NCI-H82 treated with DMSO at 0.1 percent for 48 hours (cell line): ENCODE measurements at regions not wholly inside any gene's neighbourhood (a gene's known extent, or its start where the extent isn't known, plus 50 kb on each side); places are given as distances from the start of the nearest gene placed in this dataset.
"Not testable (repeated sequence)": the region's sequence is repeated elsewhere in the genome, so short reads cannot be mapped to it uniquely, and the experiment has no call there.

Experiments used
- DNase-seq: peaks from one replicate; lab custom pipeline; 2025; ENCODE audit not compliant: unreplicated experiment; lab: John Stamatoyannopoulos, UW

DNA sequence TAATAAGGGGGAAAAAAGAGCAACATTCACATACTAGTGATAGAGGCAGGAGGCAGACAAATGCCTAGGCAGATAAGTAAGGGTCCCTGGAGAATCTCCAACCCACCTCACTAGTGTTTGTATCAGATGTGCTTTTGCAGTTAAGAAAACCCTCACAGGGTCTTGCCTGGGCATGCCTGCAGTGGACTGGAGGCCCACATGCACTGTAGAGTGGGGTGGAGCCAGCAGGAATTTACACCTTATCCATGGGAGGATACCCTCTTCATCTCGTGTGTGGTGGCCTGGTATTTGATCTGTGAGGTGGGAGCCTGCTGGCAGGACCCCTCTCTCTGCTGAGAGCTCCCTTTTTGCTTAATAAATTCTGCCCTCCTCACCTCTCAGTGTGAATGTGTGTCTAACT, 238.0 kb upstream of the SLC16A7 start:
- no peak for DNase-seq

DNA sequence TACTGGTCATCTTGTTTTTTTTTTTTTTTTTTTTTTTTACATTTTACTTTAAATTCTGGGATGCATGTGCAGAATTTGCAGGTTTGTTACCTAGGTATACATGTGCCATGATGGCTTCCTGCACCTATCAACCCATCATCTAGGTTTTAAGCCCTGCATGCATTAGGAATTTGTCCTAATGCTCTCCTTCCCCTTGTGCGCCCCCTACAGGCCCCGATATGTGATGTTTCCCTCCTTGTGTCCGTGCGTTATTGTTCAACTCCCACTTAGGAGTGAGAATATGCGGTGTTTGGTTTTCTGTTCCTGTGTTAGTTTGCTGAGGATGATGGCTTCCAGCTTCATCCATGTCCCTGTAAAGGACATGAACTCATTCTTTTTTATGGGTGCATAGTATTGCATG, 249.6 kb upstream of the SLC16A7 start:
- not testable (repeated sequence) for DNase-seq

DNA sequence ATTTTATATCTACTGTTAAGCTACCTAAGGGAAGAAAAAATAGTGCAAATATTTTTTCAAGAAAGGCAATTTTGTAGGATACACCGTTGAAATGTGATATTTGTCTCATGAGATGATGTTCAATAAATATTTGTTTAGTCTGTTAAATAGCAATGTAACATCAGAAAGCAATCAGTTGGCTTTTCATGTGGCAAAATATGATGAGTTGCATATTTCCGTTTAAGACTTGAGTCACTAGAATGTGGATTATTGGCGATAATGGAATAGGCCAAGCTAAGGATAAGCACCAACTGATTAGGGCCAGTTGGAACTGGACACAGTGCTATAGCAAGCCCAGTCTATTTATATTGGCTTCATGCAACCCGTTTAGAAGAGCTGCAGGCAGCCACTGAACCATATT, 250.4 kb upstream of the SLC16A7 start:
- no peak for DNase-seq

DNA sequence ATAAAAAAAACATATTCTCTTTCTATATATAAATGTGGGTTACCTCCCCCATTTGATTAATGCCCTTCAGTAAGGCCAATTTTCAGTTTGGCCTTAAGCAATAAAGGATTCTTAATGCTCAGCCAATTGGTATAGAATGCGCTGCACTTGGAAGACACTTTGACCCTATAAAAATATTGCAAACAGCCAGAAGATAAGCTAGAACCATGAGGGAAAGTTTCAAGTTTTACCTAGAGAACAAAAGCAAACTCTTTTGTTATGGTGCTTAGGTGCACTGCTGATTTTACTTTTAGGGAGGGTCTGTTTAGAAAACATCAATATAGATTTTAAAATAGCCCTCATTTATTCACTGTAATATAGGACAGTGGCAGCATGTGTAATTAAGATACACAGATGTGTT, 251.6 kb upstream of the SLC16A7 start:
- DNase-seq = no peak

DNA sequence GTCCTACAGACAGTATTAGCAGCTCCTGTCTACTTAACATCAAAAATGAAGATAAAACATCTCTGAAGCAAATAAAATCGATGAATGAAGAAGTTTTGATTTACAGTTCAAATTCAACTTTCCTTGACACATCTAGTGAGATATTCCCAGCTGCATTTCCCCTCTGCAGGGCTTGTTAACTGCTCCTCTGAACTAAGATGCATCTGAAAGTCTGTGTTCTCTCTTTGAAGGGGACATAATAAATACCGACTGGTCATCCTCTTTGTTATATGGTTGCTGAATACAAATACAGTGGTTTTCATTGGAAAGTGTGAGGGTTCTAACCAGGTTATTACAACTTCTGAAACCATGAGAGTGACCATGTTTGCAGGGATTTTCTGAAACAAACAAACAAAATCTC, 266.4 kb upstream of the SLC16A7 start:
- DNase-seq = no peak

DNA sequence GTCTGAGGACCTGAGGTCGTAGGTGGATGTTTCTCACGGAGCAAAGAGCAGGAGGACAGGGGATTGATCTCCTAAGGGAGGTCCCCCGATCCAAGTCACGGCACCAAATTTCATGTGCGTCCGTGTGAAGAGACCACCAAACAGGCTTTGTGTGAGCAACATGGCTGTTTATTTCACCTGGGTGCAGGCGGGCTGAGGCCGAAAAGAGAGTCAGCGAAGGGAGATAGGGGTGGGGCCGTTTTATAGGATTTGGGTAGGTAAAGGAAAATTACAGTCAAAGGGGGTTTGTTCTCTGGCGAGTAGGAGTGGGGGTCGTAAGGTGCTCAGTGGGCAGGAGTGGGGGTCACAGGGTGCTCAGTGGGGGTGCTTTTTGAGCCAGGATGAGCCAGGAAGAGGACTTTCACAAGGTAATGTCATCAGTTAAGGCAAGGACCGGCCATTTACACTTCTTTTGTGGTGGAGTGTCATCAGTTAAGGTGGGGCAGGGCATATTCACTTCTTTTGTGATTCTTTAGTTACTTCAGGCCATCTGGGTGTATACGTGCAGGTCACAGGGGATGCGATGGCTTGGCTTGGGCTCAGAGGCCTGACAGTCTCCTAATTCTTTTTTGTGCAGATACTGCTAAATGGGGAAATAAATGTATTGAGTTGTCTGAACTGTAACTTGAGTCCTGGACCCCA, 267.3 kb upstream of the SLC16A7 start:
- not testable (repeated sequence) for DNase-seq

DNA sequence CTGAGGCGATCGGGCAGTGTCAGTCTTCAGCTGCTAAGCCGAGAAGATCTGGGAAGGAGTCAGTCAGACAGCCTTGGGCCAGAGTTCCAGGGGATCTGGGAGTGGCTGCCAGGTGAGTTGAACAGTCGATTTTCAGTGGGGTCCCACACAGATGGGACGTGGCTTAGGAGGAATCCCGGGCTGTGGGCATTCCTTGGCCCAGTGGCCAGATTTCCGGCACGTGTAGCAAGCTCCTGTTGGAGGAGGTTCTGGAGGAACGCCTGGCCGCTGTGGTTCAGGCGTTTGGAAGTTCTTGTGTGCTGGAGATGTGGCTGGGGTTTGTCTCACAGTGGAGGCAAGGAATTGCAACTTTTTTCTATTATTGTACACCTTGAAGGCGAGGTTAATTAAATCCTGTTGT, 269.4 kb upstream of the SLC16A7 start:
- DNase-seq = not testable (repeated sequence)

DNA sequence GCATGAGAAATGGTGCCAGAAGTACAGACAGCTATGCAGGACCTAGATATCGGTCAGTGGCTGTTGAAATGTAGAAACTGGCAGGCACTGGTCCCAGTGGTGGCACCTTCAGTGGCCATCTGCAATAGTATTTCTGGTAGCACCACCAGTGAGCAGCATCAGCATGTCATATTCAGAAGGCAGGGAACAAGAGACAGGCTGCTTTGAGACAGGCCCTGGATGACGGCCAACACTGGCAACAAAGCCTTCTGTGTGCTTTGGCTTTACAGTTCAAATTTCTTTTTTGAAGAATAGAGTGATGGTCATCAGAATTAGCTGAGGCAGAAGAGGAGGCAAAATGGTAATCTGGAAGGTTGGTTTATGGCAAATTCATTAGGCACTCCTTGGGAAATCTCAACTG, 273.4 kb upstream of the SLC16A7 start:
- DNase-seq = no peak

DNA sequence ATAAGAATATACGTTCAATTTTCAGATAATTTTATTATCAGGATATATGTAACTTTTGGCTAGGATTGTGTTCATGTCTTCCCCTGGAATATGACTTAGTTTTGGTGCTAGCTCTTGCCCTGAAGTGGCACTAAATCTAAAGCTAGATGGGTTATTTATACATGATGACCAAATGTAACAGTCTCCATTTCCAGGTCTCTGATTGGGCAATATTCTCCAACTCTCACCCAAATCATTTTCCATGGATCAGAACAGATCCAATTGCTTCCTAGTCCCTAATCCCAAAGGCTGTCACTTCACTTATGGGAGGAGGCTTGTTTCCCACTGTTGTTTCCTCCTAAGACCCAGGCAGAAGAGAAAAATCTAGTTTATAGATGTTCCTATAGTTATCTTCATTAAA, 274.6 kb upstream of the SLC16A7 start:
- no peak for DNase-seq

DNA sequence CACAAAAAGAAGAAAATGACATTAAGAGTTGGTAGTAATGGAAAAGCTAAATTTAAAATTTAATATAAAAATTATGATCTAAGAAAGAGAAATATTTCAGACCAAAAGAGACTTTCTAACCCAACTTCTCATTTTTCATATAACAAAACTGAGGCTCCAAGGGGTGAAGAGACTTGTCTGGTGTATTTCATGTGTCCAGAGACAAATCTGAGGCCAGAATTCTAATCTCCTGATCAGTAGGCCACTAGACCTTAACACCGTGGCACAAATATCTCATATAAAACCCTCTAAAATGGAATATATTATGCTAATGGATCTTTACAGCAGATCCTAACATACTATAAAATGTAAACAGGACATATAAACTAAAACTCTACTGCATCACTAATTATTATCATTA, 275.7 kb upstream of the SLC16A7 start:
- no peak for DNase-seq

DNA sequence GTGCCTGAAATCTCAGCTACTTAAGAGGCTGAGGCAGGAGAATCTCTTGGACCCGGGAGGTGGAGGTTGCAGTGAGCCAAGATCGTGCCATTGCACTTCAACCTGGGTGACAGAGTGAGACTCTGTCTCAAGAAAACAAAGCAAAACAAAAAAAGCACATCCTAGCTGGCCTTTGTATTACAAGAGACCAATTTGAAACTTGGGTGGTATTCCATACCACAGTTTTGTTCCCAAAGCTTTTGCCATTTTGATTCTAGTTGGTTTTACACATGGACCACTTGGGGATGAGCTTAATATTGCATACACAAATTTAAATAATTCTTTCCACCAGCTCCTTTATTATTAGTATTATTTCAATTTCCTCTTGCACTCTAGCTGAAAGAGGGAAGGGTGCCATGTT, 276.9 kb upstream of the SLC16A7 start:
- no peak for DNase-seq

DNA sequence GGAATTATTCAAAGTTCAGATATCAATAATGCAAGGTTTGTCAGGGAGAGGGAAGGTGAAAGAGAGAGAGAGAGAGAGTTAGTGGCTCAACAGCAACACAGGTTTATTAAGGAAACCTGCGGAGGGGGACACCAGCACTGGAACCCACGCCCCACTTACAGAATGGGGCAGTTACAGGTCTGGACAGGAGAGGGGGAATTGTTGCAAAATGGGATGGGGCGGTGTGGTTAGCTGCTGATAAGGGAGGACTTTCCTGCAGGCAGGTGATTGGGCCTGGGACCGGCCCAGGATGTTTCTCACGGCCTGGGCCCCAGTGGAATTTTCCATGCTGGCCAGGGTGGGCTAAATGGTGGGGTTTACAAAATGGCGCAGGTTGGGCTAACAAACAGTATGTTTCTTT, 278.2 kb upstream of the SLC16A7 start:
- DNase-seq = no peak

DNA sequence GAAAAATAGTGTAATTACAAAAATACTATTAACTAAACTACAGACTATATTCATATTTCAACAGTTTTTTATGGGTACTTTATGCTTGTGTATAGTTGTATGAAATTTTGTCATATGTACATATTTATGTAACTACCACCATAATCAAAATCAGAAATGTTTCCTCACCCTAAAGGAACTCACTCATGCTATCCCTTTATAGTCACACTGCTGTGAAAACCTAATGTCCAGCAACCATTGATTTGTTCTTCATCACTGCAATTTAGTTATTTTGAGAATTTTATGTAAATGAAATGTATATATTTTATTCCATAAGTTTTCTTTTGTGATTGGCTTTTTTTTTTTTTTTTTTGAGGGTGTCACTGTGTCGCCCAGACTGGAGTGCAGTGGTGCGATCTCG, 278.9 kb upstream of the SLC16A7 start:
- no peak for DNase-seq

DNA sequence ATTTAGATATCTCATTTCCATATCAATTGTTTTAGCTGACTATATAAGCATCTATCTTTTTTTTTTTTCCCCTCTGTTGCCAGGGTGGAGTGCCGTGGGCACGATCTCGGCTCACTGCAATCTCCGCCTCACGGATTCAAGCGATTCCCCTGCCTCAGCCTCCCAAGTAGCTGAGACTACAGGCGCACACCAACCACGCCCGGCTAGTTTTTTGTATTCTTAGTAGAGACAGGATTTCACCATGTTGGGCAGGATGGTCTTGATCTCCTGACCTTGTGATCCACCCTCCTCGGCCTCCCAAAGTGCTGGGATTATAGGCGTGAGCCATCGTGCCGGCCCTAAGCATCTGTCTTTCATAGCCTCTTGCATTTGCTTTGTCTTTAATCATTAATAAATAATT, 279.5 kb upstream of the SLC16A7 start:
- not testable (repeated sequence) for DNase-seq

DNA sequence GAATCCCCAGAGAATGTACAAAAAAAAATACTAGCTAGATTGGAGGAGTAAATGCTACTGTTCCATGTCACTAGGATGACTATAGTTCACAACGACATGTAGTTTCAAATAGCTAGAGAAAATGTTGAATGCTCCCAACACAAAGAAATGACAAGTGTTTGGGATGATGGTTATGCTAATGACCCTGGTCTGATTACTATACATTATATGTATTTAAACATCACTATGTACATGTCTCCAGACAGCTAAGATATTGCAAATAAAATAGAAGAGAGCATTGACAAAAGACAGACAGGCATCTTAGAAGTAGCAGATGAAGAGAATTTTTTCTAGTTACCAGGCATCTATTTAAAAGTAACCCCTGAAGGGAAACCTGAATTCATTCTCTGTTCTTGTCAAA, 281.6 kb upstream of the SLC16A7 start:
- DNase-seq = no peak

DNA sequence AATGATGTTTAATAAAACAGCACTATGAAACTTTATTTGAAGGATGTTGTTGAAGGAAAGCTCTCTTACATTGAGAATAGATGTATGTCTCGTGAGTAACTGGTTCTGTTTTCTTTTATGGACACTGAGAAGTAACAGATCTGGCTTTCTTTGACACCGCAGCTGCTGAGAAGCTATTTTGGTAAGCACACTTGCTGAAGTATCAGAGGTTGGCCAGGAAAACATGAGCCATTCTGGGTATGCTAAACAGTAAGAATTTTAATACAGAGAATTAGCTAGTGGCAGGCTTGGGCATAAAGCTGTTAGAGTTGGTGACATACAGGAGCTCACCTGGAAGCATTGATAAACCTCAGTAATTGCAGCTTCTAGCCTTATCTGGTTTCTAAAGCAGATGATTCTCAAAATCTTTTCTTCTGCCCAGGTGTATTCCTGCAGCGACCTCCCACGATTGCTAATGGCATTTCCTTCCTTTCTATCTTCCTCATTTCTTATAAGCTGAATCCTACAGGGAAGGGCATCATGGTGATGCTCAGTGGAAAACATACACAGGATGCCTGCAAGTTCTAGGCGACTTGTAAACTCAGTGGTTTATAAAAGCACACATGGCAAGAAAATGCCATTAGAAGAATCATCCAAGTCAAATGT, 291.6 kb upstream of the SLC16A7 start:
- DNase-seq = no peak

DNA sequence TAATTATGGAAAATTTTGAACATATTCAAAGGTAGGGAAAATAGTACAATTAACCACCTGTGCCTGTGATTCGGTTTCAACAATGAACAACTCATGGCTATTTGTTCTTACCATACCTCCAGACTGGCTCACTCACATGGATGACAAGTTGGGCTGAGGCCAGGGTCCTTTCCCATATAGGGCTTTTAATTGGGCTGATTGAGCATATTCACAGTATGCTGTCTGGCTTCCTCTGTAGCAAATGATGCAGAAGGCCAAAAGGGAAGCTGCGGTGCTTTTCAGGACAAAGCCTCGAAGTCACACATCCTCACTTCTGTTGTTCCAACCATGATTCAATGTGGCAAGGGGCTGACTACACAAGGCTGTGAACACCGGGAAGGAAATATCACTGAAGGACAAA, 297.5 kb upstream of the SLC16A7 start:
- DNase-seq = no peak

DNA sequence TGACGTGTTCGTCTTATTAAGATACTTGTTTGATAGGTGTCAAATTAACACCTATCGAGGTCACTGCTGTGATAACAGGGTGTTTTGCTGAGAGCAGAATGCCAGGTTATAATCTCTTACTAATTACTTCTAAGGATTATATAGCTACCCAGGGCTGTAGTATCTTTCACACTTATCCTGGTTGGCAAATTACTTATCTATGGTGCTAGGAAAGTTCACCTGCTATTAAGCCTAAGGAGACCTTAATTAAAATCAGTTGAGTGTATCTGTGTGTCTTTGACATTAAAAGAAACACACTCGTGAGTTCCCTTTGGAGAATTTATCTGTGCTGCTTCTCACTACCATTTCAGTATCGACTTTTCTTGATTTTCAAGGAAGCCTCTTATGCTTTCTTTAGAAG, 301.6 kb upstream of the SLC16A7 start:
- no peak for DNase-seq

DNA sequence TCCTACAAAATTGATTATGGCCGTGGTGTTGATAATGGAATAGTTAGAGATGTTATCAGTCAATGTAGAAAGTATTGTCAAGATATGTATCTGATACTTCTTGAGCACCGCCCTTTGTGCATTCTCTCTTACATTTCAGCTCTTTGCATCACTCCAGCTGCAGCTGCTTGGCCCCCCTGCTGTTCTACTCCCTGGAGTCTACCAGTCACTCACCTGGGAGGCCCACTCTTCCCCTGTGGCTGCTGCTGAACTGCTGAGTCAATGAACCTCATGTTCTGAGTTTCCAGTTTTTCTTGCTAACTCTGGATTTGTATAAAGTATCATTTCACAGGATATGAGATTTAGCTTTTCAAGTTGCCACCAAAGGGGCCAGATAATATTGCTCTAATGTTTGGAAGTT, 312.8 kb upstream of the SLC16A7 start:
- no peak for DNase-seq

DNA sequence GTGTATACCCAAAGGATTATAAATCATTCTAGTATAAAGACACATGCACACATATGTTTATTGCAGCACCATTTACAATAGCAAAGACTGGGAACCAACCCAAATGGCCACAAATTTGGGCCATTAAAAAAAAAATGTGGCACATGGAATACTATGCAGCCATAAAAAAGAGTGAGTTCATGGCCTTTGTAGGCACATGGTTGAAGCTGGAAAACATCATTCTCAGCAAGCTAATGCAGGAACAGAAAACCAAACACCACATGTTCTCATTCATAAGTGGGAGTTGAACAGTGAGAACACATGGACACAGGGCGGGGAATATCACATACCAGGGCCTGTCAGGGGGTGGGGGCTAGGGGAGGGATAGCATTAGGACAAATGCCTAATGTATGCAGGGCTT, 322.3 kb upstream of the SLC16A7 start:
- DNase-seq = not testable (repeated sequence)

DNA sequence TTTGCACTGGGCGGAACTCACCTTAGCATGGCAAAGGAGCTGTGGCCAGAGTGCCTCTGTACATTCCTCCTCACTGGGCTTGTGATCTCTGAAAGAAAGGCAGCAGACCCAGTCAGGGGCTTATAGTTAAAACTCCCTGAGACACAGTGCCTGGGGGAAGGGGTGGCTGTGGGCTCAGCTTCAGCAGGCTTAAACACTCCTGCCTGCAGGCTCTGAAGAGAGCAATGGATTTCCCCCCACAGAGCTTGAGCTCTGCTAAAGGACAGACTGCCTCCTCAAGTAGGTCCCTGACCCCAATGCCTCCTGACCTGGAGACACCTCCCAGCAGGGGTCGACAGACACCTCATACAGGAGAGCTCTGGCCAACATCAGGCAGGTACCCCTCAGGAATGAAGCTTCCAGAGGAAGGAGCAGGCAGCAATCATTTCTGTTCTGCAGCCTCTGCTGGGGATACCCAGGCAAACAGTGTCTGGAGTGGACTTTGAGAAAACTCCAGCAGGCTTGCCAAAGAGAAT, 327.5 kb upstream of the SLC16A7 start:
- DNase-seq = no peak

DNA sequence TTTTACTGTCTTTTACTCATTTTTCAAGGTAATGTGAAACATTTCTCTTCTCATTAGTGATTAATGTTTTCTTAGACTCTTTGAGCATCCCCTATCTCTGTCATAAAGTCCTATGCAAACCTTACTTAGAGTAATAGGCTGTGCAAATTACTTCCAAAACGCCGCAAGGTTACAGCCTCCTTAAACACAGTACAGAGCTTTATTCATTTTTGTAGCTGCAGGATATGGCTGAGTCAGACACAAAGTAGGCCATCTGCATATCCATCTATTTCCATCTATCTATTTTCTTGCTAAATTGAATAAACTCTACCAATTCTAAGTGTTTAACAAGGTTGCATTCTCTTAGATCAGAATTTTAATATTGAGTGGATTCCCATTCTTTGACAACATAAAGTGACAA, 335.6 kb upstream of the SLC16A7 start:
- DNase-seq = no peak

DNA sequence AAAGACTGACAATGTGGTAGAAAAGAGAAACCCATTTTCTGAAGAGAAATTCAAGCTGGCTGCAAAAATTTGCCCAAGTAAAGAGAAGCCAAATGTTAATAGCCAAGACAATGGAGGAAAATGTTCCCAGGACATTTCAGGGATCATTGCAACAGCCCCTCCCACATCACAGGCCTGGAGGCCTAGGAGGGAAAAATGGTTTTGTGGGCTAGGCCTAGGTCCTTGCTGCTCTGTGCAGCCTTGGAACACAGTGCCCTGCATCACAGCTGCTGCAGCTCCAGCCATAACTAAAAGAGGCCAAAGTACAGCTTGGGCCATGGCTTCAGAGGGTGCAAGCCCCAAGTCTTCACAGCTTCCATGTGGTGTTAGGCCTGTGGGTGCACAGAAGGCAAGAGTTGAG, 332.4 kb upstream of the LRIG3 start:
- no peak for DNase-seq
